ENCODE measurements at regions not wholly inside any gene's neighbourhood (a gene's known extent, or its start where the extent isn't known, plus 50 kb on each side); places are given as distances from the start of the nearest gene placed in this dataset.

GRCh38 chr6:74976026-74976425, 229.8 kb downstream of the COL12A1 start:
- Histone ChIP-seq H3K27ac (no peak overlapping the region), H3K4me1 (replicated peaks in 1 of 2) (peaks cover 0 to 12% of the 10 kb centered on the region in 2 donors), H3K27me3 (no peaks in the 10 kb centered on the region), H3K9me3 (replicated peaks in 1 of 3) (no peaks in the 10 kb centered on the region), H3K4me3 (no peak overlapping the region), H3K36me3 (replicated peaks in 1 of 2) (no peaks in the 10 kb centered on the region)
- TF ChIP-seq POLR2A (IDR thresholded peaks at IDR 0.05) (no peak), CTCF (IDR thresholded peaks at IDR 0.05) (no peak)
- DNase-seq: no peak
- intact Hi-C loops (cut with DNase I): no loop called here

- intact Hi-C loops (cut with DNase I): no loop called here
- peaks cover 0 to 12% of the 10 kb centered on the region in 2 donors for H3K4me1 ChIP-seq (replicated peaks in 1 of 2)
- H3K27me3 ChIP-seq: no peaks in the 10 kb centered on the region
- DNase-seq: no peak
- no peak overlapping the region for H3K4me3 ChIP-seq
- H3K27ac ChIP-seq: no peak overlapping the region
- no peaks in the 10 kb centered on the region for H3K36me3 ChIP-seq (replicated peaks in 1 of 2)
- no peak for TF ChIP-seq POLR2A (IDR thresholded peaks at IDR 0.05)
- TF ChIP-seq CTCF (IDR thresholded peaks at IDR 0.05): no peak
- no peaks in the 10 kb centered on the region for H3K9me3 ChIP-seq (replicated peaks in 1 of 3)
Measured at GRCh38 chr6:74973591-74973990, 232.3 kb downstream of the COL12A1 start.

- Histone ChIP-seq H3K27me3 (no peaks in the 10 kb centered on the region), H3K4me3 (no peak overlapping the region), H3K27ac (no peak overlapping the region), H3K4me1 (replicated peaks in 1 of 2) (peaks cover 0 to 12% of the 10 kb centered on the region in 2 donors), H3K9me3 (replicated peaks in 1 of 3) (peaks cover 0 to 4% (median 0%) of the 10 kb centered on the region in 3 donors), H3K36me3 (replicated peaks in 1 of 2) (no peaks in the 10 kb centered on the region)
- TF ChIP-seq CTCF (IDR thresholded peaks at IDR 0.05) (no peak), POLR2A (IDR thresholded peaks at IDR 0.05) (no peak)
- DNase-seq: no peak
- intact Hi-C loops (cut with DNase I): no loop called here
Measured at GRCh38 chr6:74971633-74972032, 234.2 kb downstream of the COL12A1 start.

- no peak overlapping the region for H3K27ac ChIP-seq
- H3K4me1 ChIP-seq (replicated peaks in 1 of 2): peaks cover 0 to 12% of the 10 kb centered on the region in 2 donors
- peaks cover 0 to 6% (median 0%) of the 10 kb centered on the region in 3 donors for H3K9me3 ChIP-seq (replicated peaks in 1 of 3)
- no peak for TF ChIP-seq POLR2A (IDR thresholded peaks at IDR 0.05)
- no peak for TF ChIP-seq CTCF (IDR thresholded peaks at IDR 0.05)
- WGBS, 4 donors: 39 to 51% (median 49%) methylated on average over 4 of the region's 4 CpGs
- H3K36me3 ChIP-seq (replicated peaks in 1 of 2): no peaks in the 10 kb centered on the region
- no peaks in the 10 kb centered on the region for H3K27me3 ChIP-seq
- intact Hi-C loops (cut with DNase I): no loop called here
- no peak for DNase-seq
- no peak overlapping the region for H3K4me3 ChIP-seq
Measured at GRCh38 chr6:74969591-74970267, 236.1 kb downstream of the COL12A1 start.
